ENCODE measurements at regions not wholly inside any gene's neighbourhood (a gene's known extent, or its start where the extent isn't known, plus 50 kb on each side); places are given as distances from the start of the nearest gene placed in this dataset.

- no peaks in the 10 kb centered on the region for H3K79me2 ChIP-seq (replicated peaks; ENCODE audit: insufficient read depth)
- no peak overlapping the region for H3K4me3 ChIP-seq
- DNase-seq (ENCODE audit: low spot score): no peak
- peaks cover 23% of the 10 kb centered on the region for H3K4me1 Mint-ChIP-seq
- ATAC-seq: no peak
- no peaks in the 10 kb centered on the region for H4K20me1 ChIP-seq (replicated peaks; ENCODE audit: insufficient read depth)
- no peak overlapping the region for H3K27ac Mint-ChIP-seq
- H3K36me3 Mint-ChIP-seq (ENCODE audit: low read depth): no peaks in the 10 kb centered on the region
- no peak overlapping the region for H3K4me2 ChIP-seq
- H3K4me3 Mint-ChIP-seq: no peak overlapping the region
- H3K4me1 ChIP-seq (ENCODE audit: insufficient read depth): peaks cover 9% of the 10 kb centered on the region
- H3K27me3 Mint-ChIP-seq (ENCODE audit: insufficient read depth, low read depth, poor library complexity): no peaks in the 10 kb centered on the region
- no peaks in the 10 kb centered on the region for H3K9me2 ChIP-seq (ENCODE audit: insufficient read depth)
- H3K36me3 ChIP-seq (ENCODE audit: insufficient read depth): no peaks in the 10 kb centered on the region
- no peaks in the 10 kb centered on the region for H3K9me3 Mint-ChIP-seq
- no peak overlapping the region for H3K27ac ChIP-seq (ENCODE audit: low read depth)
- H2AFZ ChIP-seq: no peak overlapping the region
- H3K27me3 ChIP-seq (ENCODE audit: insufficient read depth): no peaks in the 10 kb centered on the region
- H3F3A ChIP-seq (replicated peaks; ENCODE audit: low read depth): no peaks in the 10 kb centered on the region
- TF ChIP-seq, protein P1, sequence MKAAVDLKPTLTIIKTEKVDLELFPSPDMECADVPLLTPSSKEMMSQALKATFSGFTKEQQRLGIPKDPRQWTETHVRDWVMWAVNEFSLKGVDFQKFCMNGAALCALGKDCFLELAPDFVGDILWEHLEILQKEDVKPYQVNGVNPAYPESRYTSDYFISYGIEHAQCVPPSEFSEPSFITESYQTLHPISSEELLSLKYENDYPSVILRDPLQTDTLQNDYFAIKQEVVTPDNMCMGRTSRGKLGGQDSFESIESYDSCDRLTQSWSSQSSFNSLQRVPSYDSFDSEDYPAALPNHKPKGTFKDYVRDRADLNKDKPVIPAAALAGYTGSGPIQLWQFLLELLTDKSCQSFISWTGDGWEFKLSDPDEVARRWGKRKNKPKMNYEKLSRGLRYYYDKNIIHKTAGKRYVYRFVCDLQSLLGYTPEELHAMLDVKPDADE (IDR thresholded peaks at IDR 0.05): no peak
- TF ChIP-seq, protein P2, sequence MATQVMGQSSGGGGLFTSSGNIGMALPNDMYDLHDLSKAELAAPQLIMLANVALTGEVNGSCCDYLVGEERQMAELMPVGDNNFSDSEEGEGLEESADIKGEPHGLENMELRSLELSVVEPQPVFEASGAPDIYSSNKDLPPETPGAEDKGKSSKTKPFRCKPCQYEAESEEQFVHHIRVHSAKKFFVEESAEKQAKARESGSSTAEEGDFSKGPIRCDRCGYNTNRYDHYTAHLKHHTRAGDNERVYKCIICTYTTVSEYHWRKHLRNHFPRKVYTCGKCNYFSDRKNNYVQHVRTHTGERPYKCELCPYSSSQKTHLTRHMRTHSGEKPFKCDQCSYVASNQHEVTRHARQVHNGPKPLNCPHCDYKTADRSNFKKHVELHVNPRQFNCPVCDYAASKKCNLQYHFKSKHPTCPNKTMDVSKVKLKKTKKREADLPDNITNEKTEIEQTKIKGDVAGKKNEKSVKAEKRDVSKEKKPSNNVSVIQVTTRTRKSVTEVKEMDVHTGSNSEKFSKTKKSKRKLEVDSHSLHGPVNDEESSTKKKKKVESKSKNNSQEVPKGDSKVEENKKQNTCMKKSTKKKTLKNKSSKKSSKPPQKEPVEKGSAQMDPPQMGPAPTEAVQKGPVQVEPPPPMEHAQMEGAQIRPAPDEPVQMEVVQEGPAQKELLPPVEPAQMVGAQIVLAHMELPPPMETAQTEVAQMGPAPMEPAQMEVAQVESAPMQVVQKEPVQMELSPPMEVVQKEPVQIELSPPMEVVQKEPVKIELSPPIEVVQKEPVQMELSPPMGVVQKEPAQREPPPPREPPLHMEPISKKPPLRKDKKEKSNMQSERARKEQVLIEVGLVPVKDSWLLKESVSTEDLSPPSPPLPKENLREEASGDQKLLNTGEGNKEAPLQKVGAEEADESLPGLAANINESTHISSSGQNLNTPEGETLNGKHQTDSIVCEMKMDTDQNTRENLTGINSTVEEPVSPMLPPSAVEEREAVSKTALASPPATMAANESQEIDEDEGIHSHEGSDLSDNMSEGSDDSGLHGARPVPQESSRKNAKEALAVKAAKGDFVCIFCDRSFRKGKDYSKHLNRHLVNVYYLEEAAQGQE (IDR thresholded peaks at IDR 0.05; ENCODE audit: unreplicated experiment): no peak
- TF ChIP-seq POLR2AphosphoS5 (IDR thresholded peaks at IDR 0.05; ENCODE audit: low read depth): no peak
- no peak for TF ChIP-seq EZH2phosphoT487 (IDR thresholded peaks at IDR 0.05; ENCODE audit: unreplicated experiment)
- TF ChIP-seq, protein P3, sequence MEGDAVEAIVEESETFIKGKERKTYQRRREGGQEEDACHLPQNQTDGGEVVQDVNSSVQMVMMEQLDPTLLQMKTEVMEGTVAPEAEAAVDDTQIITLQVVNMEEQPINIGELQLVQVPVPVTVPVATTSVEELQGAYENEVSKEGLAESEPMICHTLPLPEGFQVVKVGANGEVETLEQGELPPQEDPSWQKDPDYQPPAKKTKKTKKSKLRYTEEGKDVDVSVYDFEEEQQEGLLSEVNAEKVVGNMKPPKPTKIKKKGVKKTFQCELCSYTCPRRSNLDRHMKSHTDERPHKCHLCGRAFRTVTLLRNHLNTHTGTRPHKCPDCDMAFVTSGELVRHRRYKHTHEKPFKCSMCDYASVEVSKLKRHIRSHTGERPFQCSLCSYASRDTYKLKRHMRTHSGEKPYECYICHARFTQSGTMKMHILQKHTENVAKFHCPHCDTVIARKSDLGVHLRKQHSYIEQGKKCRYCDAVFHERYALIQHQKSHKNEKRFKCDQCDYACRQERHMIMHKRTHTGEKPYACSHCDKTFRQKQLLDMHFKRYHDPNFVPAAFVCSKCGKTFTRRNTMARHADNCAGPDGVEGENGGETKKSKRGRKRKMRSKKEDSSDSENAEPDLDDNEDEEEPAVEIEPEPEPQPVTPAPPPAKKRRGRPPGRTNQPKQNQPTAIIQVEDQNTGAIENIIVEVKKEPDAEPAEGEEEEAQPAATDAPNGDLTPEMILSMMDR (conservative IDR thresholded peaks at IDR 0.05; ENCODE audit: low read depth in 2 of 2): no peak
- no peak for TF ChIP-seq JUNB (IDR thresholded peaks at IDR 0.05; ENCODE audit: unreplicated experiment)
- no peak for TF ChIP-seq EZH2 (IDR thresholded peaks at IDR 0.05; ENCODE audit: low read depth, unreplicated experiment)
- TF ChIP-seq NANOG (IDR thresholded peaks at IDR 0.05; ENCODE audit: borderline replicate concordance): no peak
- TF ChIP-seq STAT1 (IDR thresholded peaks at IDR 0.05; ENCODE audit: unreplicated experiment): no peak
- TF ChIP-seq ZNF114 (CRISPR knock-in tag; IDR thresholded peaks at IDR 0.05): no peak
- TF ChIP-seq ZNF462 (CRISPR knock-in tag; IDR thresholded peaks at IDR 0.05): no peak
- no peak for TF ChIP-seq CREB1 (CRISPR knock-in tag; IDR thresholded peaks at IDR 0.05; ENCODE audit: low read depth)
- no peak for TF ChIP-seq ZNF331 (CRISPR knock-in tag; IDR thresholded peaks at IDR 0.05; ENCODE audit: low read depth)
Observed at GRCh38 chr3:64900617-64901521, 213.1 kb upstream of the ADAMTS9 start.
